Tongue (tissue), 1 donor: ENCODE measurements at regions not wholly inside any gene's neighbourhood (a gene's known extent, or its start where the extent isn't known, plus 50 kb on each side); places are given as distances from the start of the nearest gene placed in this dataset.
A peak's percentile ranks its signal among the peaks of the same experiment; 100 is the strongest.

Experiments used
- DNase-seq: peaks from one replicate; pipeline ENCODE4 v3.0.0-alpha.2; 2015

DNA sequence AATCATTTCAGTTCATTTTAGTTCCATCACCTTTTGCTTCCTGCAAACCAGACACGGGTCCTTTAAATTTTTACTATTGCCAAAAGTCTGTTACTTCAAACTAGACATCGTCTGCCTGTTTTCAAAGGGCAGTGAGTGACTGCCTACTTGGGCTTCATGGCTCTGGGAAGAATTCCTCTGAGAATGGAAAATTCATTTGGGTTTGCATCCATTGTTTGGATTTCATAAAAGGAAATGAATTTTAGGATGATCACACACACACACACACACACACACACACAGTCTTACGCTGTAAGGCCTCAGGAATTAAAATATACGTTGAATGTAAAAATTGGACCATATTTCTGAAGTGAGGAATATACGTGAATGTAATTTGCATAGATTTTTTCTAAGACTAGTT, 1584.3 kb upstream of the ACVR2A start:
- DNase-seq = no peak

DNA sequence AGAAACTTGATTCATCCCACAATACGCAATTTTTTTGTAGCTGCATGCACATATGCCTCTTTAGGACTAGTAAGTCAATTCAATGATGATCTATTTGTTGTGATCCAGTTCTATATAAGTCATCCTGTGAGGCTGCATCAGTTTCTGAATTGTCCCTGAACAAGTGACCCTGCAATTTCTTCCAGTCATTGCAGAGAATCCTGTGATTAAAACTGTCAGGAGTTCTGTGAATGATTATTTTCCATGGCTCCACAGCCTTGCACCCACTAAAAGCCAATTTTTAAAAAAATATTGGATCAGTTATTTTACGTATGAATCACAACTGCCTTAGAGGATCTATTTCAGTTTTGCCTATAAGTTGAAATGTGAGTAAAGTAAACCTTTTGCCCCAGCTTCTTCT, 1585.0 kb upstream of the ACVR2A start:
- no peak for DNase-seq

DNA sequence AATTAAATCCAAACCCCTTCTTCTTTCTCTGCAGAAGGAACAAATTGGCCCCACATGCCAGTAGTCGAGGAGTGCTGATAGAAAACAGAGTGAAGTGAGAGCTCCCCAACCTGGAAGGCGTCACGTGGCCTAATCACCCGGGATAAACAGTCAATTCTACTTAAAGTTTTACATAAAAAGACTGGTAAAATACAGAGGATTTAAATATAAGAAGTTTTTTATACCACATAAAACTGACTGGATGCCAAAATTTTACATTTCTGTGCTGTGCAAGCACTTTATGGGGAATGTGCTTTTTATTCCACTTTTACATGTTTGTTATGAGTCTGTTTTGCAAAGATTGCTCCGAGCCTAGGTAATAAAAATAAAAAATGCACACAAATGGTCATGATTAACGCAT, 1586.8 kb upstream of the ACVR2A start:
- peak; percentile 18 for DNase-seq

DNA sequence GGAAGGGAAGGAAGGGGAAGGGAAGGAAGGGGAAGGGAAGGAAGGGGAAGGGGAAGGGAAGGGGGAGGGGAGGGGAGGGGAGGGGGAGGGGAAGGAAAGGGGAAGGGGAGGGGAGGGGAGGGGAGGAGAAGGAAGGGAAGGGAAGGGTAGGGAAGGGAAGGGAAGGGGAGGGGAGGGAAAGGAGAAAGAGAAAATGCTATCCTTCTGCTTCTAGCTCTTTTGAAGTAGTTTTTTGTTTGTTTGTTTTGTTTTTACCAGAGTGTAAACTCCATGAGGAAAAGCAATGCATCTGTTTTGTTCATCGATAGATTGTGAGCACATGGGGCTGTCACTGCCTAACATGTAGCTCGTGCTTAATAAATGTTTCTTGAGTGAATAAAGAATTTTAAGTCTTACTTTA, 1592.7 kb upstream of the ACVR2A start:
- no peak for DNase-seq

DNA sequence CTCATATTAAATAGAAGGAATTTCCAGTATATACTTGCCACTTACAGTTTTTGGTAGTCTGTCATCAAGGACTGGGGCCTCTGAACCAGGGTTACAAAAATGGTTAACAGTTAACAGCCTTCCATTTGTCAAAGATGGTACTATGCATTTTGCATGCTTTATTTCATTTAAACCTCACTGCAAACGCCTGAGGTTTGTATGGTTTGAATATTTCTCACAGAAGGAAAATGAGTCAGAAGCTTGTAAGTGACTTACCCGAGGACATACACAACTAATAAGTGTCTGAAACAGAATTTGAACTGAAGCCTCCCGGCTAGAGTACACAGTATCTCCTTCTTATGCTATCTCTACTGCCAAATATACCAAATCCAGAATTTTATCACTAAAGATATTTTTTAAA, 1593.5 kb upstream of the ACVR2A start:
- no peak for DNase-seq

DNA sequence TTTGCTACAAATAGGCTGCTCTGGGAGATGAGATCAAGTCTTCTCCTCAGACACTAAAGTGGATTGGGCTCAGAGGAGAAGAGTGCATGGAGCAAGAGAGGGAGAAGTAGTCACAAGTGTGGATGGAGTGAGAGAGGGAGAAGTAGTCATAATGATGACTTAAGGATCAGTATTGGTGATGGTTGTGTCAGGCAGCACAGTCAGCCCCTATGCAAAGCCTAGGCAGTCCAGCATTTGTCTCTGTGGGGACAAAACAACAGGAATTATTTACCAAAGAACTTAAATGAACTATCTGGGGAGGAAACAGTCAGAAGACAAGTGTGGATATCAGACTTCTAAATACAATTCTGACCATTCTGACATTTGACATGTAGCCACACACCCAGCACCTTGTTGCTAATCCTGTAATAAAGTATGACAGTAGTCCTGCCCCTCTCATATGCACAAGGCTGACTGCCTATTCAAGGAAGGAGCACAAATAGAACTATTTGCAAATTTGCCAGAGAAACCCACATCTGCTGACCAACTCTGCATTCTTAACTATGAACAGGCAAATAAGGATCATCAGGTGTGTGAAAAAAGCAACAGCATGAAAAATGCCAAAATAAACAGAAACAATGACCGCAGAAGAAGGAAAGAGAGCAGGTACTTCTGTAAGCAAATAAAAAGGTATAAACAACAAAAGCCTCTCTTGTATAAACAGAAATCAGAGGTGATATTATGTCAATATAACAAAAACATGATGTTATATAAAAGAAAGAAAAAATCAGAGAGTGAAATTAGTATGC, 1597.9 kb upstream of the ACVR2A start:
- no peak for DNase-seq

DNA sequence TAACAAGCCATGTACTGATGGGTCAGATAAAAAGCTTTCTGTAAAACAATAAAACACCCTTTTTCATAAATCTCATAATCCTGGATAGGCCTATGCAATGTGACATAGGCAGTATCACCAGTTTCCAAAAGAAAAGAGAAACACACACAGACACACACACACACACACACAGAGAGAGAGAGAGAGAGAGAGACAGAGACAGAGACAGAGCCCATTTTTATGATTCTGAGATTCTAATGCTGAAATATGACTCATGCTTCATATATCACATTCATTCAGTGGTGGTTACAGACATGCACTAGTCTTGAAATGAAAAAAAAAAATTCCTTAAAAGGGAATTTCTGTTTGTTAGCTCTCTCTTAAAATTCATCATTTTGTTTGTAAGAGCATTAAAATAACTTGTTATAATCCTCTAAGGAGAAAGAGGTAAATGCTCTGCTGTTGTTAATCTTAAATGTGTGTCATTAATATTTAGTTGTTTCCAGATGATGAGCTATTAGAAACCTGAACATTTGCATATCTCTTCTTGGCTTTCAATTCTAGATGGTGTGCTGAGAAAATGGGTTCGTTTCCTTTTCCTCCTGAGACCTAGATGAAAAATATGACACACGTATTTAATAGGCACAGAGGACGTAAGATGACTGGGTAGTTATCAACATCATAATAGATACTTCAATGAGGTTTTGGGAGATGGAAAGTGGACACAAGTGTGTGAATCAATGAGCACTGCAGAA, 1598.7 kb upstream of the ACVR2A start:
- no peak for DNase-seq

DNA sequence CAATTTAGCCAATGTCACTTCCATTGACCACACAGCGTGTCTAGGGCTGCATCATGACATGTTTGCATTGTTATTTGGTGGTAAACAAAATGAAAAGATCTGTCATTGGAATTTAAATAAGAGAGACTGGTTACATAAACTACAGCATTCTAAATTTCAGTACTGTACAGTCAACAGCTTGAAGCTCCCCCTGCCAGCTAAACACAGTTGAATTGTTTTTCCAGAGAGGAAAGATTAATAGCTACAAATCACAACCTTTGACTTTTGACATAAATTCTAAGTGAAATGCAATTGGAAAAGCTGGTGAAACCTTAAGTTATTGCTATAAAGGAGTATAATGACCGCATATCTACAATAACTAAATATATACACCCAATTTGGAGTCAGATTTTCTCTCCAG, 1600.0 kb upstream of the ACVR2A start:
- no peak for DNase-seq

DNA sequence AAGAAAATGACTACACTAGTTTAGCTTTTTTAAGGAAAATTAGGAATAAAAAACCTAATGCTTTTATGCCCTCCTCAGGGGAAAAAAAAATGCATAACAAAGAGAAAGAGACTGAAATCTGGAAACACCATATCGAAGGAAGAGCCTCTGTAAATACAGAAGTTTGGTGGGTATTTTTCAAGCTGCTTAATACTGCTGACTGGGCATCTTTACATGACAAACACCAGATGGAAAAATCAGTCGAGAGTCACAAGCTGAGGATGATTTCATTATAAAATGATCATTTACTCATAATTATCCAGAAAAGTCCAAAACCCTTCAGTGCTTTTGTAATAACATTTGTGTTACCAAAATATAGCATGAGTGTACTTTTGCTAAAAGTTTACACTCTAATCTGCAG, 1600.7 kb upstream of the ACVR2A start:
- DNase-seq = no peak

DNA sequence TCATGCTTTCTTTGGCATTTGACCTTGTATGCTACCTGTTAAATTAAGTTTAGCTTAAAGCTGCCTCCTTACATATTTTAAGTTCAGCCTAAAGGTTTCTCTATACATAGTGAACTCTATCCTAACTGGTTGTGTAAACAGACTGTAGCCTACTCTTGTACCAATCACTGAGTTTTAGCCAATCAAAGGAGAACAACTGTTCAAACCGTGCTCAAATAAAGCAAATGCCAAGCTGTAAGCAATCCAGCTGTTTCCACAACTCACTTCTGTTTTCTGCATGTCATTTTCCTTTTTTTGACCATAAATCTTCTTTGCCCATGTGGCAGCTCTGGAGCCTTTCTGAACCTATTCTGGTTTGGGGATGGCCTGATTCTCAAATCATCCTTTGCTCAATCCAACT, 1603.8 kb upstream of the ACVR2A start:
- no peak for DNase-seq

DNA sequence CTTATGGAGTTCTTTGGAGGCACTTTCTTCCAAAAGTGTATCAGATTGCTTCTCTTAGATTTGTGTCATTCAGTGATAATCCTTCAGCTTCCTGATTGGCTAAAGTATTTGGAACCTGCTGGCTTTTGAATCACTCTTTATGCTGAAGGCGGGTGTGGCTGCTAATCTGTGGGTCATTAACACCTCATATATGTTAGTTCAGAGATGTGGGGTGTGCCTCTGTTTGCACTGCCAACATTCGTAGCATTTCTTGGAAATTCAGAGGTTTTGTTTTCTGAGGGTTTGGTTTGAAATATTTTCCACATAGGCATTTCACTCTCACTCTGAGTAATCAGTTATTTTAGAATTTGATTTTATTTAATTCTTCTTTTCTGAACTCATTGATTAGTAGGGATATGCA, 1604.4 kb upstream of the ACVR2A start:
- DNase-seq = no peak

DNA sequence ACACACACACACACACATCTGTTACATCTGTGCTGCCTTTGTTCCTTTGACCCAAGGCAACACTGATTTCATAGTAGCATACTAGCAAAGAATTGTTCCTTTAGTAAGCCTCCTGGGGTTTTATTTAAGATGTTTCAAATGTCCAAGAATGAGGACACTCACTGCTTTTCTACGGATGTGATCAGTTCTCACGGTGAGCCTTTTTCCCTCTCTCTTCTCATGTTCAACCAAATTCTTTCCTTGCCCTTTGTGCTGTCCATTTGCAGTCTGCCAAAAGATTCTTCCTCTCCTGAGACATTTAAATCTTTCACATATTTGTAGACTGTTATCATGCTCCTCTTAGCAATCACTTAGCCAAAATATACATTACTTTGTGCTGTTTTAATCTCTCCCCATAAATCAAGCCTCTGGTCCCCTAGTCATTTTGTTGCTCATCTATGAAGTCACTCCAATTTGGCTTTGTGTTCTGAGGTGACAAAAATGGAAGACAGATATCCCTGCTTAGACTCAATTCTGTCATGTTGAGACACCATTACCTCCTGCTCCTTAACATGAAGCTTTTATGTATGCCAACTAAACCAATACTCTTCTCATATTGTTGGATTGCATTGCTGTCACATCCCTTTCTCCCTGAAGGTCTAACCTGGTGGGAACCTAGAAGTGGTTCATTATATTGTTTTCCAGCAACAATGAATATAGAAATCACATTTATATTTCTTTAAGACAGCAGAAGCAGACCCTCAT, 1605.3 kb upstream of the ACVR2A start:
- peak; percentile 32 for DNase-seq

DNA sequence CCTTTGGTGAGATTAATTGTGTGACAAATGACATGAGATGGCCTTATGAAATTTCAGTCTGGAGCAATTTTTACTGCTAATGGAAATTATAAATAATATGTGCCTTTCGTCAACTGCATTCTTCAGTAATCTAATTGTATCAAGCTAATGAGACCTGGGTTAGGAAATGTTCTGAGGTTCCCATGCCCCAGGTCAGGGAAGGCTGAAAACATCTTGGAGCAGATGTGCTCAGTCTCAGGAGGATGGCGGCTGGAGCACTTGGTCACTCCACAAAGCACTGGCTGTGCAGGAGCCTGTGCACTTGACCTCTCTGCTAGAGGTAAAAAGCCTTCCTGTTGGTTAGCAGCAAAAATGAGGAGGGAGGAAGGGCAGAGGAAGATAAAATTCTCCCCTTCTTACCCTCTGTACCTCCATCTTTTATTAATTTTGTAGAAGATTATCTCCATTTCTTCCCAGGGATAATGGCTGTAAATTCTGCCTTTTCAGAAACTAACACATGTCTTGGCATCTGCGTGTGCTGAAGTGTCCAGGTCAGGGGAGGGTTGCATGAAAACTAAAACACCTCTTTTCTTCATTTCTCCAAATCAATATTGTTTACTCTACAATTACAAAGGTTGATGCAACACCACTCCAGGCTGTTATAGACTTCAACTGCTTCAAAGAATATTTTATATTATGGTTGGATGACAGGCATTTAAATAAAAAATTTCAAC, 1606.4 kb upstream of the ACVR2A start:
- DNase-seq = no peak

DNA sequence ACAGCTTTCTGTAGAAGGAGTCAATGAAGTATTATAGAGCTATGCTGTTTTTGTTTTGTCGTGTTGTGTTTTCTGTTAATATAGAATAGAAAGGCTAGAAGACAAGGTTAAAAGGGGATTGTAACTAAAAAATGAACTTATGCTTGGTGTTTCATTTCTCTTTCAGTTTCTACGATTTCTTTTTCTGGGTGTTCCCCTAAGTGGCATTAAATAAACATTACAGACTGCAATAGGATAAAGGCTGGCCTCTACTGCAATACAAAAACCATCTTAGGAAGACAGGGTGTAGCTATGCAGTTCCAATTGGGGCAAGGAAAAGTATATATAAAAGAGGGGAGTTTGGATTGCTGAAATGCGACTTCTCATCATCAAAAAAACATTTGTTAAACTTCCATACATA, 1609.7 kb upstream of the ACVR2A start:
- DNase-seq = no peak

DNA sequence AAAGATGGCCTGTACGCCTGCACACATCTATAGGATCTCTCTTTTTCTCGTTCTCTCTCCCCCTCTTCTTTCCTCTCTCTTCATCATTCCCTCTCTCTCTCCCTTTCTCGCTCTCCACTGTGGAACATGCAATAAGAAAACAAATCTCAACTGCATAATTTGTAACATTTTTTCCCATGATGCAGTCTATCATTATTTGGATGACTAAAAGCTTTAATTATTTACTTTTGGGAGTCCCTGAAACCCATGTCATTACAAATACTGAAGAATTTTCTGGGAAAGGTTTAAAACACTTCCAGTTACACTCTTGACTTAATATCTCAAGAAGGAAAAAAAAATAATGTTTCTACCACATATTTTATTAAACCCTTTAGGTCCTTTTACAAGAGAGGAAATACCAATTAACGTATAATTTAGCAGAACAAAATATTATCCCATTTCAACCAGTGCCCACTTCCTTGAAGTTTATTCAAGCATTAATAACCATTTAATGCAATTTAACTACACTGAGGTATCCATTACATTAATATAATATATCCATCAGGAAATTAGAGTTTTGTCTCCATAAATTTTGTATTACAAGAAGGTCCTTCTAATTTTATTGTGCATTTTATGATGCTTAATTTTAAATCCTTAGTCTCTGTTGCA, 1615.2 kb upstream of the ACVR2A start:
- DNase-seq = no peak

DNA sequence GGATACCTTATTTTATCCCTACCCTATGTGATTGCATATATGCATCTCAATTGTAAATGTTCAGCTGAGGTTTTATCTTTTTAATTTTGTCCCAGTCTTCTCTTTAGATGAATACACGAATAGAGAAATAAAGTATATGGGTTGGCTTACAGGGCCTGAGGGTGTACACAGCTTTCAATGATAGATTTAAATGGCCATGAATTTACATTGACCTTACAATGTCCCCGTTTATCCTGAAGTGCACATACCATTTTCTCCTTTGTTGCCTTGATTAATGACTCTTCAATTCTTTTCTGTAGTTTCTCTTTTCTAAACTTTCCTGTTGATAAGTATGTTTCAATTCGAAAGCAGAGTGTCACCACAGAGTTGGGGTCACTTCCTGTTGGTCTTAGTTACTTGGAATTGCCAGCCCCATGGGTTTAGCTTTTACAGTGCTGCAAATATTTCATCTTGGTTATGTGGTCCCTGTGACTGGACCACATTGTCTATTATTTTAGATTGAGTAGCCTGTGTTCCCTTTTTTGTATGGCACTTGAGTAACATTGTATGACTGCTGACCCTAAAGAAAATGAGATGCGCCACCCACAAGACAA, 1616.3 kb upstream of the ACVR2A start:
- DNase-seq = no peak

DNA sequence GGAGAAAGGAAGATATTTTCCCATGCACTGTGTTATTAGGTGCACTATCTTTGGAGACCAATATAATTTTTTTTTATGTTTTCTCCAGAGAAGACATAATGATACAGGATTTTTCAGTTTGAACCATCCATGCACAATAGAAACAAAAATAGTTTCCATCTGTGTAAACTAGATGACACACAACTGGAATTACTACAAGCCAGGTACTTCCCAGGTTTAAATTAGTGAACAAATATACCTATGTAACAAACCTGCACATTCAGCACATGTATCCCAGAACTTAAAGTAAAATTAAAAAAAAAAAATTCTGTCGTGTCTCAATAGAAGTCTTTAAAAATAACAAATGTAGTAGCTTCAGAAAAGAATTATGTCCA, 1616.8 kb upstream of the ACVR2A start:
- no peak for DNase-seq

DNA sequence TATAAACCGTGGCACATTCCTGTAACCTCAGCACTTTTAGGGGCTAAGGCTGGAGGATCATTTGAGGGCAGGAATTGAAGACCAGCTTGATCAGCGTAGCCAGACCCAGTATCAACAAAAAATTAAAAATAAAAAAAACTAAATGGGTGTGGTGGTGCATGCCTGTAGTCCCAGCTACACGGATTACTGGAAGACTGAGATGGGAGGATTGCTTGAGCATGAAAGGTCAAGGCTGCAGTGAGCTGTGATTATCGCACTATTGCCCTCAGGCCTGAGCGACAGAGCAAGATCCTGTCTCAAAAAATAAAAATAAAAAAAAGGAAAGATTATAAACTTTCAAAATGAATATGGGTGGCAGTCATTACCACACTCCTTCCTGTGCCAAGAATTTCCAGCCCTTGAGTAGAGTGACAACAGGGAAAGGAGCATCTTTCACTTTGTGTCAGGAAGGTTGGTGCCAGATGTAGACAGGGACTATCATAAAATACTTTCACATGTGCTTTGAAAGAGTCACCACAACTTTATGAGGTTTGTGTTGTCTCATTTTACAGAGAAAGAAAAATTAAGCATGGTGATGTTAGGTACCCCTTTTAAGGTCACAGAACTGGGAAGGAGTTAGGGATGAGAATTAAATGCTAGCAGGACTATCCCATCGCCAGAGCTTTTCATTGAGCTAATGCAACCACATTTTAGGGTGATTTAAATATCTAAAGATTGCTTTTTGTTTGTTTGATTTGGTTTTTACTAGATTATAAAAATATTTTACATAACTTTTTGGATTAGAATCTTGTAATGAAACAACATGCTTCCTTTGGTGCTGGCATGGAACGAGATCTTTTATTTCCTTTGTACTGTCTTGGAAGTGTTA, 1617.4 kb upstream of the ACVR2A start:
- DNase-seq = no peak

DNA sequence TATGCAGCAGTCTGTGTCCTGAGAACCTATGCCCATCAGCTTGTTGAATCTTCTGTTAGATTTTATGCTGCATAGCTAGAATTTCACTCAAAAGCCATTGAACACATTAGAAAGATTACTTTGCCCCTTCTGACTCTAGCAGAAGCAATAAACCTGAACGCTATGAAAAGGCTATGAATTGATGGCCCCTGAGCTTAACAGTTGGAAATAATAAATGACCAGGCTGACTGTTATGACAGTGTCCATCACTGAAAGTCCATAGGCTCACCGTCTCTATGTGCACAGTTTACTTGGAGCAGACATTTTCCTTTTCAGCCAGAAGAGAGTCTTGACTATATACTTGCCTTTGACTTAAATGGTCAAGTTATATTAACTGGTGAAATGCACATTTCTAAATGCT, 1618.8 kb upstream of the ACVR2A start:
- no peak for DNase-seq

DNA sequence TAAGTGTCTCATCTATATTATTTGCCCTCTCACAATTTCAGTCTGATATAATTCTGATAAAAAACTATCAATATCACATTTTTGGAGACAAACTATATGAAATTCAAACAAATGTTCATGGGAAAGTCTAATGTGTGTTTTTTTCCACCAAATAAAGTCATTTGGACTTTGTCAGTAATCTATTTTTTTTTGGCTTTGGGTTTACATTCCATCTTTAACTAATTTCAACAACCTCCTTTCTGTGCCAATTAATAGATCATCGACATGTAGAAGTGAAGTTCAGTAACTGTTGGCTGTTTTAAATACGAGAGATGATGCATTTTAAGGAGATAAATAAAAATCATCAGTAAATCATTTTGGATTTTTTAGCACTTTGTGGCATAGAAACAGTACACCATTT, 1623.0 kb upstream of the ACVR2A start:
- no peak for DNase-seq

DNA sequence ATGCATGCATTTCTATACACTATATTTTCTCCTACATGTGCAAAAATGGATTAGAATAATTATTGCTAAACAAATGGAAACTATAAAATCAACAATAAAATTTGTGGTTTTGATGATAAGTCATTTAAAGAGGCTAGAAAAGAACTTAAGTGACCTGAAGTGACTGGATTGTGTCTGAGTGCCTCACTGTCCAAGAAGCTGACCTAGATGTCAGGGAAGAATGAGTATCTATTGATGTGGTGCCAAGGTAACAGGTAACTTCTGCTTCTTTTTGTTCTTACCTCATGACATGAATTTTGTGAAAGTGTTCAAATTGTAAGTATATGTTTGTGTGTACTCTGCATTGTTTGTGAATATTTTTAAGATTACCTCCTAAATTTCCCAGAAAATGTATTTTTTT, 1623.9 kb upstream of the ACVR2A start:
- DNase-seq = no peak
